ENCODE measurements at regions not wholly inside any gene's neighbourhood (a gene's known extent, or its start where the extent isn't known, plus 50 kb on each side); places are given as distances from the start of the nearest gene placed in this dataset.

GRCh38 chr1:72547412-72547811, 265.1 kb upstream of the NEGR1 start:
- DNase-seq = no peak

DNA sequence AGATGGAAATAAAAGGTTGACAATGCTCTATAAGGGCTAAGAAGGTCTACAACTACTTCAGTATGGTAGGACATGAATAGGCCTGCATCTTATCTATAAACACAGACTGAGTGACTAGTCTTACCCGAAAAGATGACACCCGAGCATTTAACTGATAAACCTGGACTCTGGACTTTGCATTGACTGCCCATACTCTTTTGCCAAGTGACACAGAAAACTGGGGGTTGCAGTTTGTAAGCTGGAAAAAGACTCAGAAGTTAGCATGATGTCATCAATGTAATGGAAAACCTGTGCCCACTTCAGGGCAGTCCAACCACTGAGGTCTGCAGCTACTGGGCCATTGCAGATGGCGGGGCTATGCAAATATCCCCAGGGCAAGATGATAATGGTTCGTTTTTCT, 258.3 kb upstream of the NEGR1 start:
- no peak for DNase-seq

GRCh38 chr1:72535470-72535869, 253.1 kb upstream of the NEGR1 start:
- no peak for DNase-seq

DNA sequence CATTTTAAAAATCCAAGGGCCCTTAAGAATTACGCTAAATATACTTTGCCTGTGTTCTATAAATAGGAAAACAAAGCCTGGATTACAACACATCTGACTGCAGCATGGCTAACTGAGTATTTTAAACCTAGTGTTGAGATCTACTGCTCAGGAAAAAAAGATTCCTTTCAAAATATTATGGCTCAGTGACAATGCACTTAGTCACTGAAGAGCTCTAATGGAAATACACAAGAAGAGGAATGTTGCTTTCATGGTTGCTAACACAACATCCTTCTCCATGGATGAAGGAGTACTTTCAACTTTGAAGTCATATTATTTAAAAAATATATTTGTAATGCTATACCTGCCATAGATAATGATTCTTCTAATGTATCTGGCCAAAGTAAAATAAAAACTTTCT, 248.3 kb upstream of the NEGR1 start:
- no peak for DNase-seq

DNA sequence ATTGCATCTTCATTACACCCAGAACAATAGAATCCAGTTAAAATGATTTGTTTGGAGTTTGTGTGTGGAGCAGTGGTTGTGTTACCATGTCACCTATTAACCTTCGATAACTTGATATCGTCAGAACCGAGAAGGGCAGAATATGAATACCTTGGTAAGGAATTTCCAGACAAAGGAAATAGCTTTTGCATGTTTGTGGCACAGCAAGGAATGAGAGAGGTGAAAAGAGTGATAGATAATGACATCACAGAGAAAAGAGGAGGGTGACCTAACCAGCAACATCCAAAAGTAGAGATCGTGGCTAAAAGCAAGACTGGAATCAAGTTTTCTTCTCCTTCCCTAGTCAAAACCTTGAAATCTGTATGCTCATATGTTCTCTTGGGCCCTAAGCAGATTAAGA, 244.6 kb upstream of the NEGR1 start:
- DNase-seq = no peak

DNA sequence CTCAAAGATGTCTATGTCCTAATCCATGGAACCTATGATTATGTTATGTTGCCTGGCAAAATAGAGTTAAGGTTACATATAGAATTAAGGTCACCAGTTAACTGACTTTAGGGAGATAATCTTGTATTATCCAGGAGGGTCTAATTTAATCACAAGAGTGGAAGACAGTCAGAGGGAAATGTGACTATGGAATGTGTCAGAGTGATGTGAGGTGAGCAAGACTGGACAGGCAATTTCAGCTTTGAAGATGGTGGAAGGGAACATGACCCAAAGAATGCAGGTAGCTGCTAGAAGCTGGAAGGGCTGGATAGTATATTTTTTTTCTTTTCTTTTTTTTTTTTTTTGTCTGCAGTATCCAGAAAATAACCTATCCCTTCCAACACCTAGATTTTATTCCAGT, 241.7 kb upstream of the NEGR1 start:
- no peak for DNase-seq

GRCh38 chr1:72521659-72522058, 239.3 kb upstream of the NEGR1 start:
- no peak for DNase-seq

- DNase-seq = no peak
Observed at GRCh38 chr1:72516826-72517225, 234.5 kb upstream of the NEGR1 start.

- DNase-seq = no peak
Observed at GRCh38 chr1:72516264-72516663, 233.9 kb upstream of the NEGR1 start.

- no peak for DNase-seq
Observed at GRCh38 chr1:72498371-72498770, 216.0 kb upstream of the NEGR1 start.

DNA sequence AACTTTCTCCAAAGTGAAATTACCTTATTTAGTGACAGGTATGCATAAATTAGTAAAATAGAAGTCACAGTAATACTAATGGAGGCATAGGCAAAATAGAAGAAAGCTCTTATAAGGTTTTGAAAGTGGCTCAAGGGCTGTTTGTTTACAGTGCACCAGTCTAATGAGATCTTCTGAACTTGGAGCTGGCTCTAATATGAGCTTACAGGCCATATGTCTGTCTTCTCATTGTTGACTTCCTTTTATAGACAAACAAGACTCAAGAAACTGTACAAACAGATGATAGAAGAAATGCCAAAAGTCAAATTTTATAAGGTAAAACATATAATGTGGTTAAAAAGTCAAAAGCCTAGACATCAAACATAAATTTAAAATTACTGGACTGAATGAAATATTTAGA, 207.5 kb upstream of the NEGR1 start:
- no peak for DNase-seq

GRCh38 chr1:72485801-72486200, 203.5 kb upstream of the NEGR1 start:
- DNase-seq = no peak

DNA sequence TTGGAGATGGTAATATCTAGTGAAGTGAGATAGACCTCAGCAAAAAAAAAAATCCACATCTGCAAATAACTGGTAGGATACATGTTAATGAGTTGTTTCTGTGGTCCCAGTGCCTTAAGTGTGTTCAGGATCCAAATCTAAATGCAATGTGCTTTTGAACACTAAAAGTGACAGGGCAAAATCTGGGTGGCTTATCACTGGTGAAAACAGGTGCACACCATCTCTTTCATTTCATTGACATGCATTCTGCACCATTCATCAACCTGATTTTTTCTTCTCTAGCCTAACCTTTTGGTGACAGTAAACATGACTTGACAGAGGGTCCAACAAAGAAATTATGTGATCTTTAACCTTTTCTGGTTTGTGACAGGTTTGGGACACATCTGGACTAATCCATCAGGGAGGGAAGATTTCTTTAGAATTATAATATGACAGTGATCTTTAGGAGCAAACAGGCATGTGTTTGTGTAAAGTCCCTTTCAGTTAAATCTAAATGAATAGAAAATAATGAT, 201.6 kb upstream of the NEGR1 start:
- DNase-seq = no peak

DNA sequence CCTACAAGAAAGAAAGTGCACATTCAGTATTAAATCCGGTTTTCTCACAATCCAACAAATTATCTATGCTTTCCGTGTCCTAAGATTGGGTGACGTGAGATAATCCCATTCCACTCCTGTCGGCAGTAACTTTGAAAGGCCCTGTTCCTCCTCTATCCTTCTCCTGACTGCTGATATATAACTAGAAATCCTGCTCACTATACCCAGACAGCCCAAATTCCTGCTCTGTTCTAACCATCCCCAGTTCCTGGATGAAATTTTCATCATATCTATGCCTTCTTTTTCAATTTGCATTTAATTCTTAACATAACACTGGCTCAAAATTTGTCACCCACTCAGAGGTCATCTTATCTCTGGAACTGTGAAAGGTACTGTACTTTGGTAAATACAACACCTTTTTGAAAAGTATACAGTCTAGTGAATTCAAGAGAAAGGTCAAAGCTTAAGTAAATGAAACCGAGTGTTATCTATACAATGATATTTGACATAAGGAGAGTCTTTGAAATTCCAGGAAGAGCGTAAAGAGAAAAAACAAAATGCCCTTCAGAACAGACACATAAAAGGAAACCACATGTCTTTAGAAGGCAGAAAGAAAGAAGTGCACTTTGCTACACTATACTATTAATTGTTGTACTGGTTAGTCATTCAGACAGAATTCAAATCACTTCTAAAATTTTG, 200.5 kb upstream of the NEGR1 start:
- DNase-seq = no peak

GRCh38 chr1:72481420-72481970, 199.2 kb upstream of the NEGR1 start:
- DNase-seq = no peak

GRCh38 chr1:72466376-72466775, 184.0 kb upstream of the NEGR1 start:
- no peak for DNase-seq

GRCh38 chr1:72462186-72462905, 180.0 kb upstream of the NEGR1 start:
- DNase-seq = no peak

- no peak for DNase-seq
Observed at GRCh38 chr1:72442262-72442661, 159.9 kb upstream of the NEGR1 start.

DNA sequence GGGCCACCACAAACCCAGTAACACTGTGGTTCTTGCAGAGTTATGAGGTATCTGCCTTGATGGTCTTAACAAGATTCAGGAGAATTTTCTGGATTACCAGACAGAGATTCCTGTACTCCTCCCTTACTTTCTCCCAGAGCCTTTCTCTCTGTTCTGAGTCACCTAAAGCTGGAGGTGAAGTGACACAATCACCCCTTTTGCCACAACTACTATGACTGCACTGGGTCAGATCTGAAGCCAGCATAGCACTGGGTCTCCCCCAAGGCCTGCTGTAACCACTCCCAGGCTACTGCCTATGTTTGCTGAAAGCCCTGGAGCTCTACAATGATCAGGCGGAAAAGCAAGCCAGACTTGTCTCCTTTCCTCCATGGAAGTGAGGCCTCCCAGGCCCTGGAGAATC, 156.7 kb upstream of the NEGR1 start:
- no peak for DNase-seq

GRCh38 chr1:72438270-72438669, 155.9 kb upstream of the NEGR1 start:
- no peak for DNase-seq

GRCh38 chr1:72435025-72435424, 152.7 kb upstream of the NEGR1 start:
- no peak for DNase-seq

DNA sequence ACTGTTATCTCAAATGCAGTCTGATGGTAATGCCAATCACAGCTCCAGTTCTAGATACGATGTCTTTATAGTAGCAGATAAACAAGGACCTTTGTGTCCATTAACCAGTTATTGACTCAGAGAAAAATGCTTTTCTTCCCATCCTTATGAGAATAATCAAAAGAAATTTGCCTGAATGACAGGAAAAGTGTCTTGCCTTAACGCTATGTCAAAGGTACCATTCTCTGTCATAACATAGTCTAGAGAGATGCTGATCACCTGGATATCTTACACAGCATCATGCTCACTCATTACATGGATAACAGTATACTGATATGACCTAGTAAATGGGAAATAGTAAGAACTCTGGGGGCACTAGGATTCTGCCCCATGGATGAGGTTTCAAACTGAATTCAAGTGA, 151.7 kb upstream of the NEGR1 start:
- DNase-seq = no peak

DNA sequence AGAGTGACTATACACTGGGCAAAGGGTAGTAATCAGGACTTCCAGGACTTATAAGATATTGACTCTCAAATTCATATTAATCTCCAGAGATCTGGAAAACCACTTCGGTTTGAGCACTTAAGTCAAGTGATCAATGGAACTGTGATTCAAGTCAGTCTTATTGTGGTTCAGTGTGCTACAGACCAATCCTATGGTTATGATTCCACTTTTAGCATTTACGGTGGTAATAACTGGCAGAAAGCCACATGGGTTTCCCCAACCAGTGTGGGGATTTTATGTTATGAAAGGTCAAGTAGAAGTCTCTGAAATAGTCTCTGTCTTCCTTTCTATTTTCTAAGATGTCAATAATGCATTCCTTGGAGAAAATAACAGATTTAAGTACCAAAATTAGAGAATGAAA, 151.3 kb upstream of the NEGR1 start:
- DNase-seq = no peak
